ENCODE measurements at regions not wholly inside any gene's neighbourhood (a gene's known extent, or its start where the extent isn't known, plus 50 kb on each side); places are given as distances from the start of the nearest gene placed in this dataset.

DNA sequence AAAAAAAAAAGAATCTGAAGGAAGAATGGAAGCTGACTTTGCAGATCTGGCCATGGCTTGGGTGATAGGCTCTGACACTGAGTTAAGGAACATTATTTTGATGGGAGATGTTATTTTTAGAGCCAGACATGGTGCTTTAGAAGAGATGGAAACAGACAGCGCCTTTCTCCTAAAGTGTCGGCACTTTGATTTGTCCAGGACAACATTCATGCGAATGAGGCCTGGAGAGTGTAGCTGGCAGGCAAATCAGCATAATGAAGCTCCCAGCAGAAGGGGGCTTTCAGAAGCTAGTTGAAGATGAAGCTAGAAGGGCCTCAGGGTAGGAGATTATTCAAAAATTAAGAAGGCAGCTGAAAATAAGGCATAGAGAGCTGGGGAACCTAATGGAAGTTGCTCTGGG lies 397.7 kb downstream of the RWDD3 start:
- no peak for TF ChIP-seq EZH2phosphoT487 (IDR thresholded peaks at IDR 0.05; ENCODE audit: insufficient read depth, low read depth)
- no peak for TF ChIP-seq EZH2 (IDR thresholded peaks at IDR 0.05; ENCODE audit: insufficient read depth, poor library complexity, severe bottlenecking)
